KBM-7 (cell line): ENCODE measurements at regions not wholly inside any gene's neighbourhood (a gene's known extent, or its start where the extent isn't known, plus 50 kb on each side); places are given as distances from the start of the nearest gene placed in this dataset.
"Not testable (repeated sequence)": the region's sequence is repeated elsewhere in the genome, so short reads cannot be mapped to it uniquely, and the experiment has no call there.

Experiments used
- DNase-seq: peaks from one replicate; pipeline ENCODE4 v3.0.0-alpha.2; 2015
- in situ Hi-C: fragments of 300-500 bp; cut with MboI; formaldehyde crosslinking; loops from 2 replicates; pipeline ENCODE4 v1.14.3; 2020; ENCODE audit warnings: low sequenced_read_pairs, low pct_unique_long_range_greater_than_20kb, mixed read lengths

DNA sequence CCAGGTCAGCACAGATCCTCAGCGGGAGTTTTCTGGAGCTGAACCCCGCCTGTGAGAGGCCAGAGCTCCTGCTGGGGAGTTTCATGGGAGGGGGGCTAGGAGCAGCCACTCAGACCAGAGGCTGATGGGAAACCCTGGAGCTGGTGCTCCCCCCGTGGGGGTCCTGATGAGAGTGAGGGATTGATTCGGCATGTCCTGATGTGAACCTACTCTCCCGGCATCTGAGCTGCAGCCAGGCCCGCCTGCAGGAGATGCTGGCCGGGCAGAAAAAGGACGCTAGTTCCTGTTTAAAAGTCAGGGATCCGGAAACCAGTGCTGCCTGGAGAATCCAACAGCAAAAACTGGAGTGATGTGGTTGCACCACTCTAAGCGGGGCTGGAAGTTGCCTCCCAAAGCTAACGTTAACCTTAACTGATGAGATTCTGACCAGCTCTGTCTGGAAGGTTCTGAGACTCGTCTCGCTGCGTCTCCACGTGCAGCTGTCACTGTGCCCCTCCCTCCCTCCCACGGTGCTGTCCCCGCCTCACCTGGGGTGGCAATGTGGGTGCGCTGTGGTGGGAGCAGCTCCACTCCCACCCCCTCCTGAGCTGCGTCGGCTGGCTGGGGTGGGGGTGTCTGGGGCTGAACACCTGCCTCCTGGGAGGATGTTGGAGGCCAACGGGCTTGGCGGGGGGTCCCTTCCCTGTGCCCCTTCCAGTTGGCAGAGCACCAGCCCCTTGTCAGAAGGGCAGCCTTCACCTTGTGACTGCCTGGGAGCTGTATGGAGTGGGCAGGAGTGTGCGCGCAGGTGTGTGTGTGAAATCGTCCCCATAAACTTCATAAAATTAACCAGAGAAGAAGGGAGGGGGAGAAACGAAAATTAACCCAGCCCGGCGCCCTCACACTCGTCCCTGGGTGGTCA lies 96.0 kb upstream of the LRPAP1 start:
- DNase-seq, in situ Hi-C loops: not testable (repeated sequence)

DNA sequence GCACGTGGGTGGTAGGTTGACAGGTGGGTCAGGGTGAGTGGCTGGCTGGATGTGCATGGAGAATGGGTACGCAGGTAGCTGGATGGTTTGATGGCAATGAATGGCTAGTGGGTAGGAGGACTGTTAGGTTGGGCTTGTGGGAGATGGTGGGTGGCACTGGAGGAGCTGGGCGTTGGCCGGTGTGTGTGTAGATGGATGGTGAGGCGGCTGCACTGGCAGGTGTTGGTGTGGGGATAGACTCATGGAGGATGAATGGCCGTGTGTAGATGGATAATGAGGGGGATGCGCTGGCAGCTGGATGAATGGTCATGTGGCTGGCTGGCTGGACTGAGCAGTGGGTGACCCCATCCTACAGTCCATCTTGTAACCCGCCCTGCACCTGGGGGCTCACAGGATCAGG lies 95.2 kb upstream of the LRPAP1 start:
- DNase-seq, in situ Hi-C loops: not testable (repeated sequence)

DNA sequence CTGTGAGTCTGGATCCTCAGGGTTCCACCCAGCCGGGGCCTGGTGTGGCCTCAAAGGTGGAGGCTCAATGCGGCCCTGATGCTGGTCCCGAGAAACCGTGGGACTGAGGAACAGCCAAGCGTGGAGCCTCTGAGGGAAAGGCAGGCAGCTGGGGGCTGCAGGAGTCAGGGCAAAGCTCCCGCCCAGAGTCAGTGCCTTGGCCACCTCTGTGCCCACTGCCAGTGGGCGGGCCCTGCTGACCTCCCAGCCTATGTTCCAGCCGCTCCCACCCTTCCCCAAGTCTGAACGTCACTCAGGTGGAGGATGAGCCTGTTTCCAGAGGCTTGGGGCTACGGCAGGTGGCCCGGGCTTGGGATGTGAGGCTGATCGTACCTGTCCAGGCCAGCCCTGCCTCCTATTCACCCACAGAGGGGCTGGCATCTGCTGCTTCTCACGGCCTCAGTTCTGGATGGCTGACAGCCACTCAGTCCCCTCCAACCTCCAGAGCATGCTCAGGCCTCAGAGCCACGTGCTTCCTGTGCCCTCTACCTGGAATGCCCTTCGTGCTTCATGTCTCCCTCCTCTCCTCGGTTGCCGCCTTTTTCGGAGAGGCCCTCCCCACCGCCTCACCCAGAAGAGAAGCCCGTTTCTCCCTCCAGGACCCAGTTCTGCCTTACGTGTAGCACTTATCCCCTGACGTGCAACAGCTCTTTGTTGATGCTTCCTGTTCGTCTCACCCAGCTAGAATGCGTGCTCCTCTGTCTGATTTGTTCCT lies 94.1 kb upstream of the LRPAP1 start:
- in situ Hi-C loops, result not testable (repeated sequence)

DNA sequence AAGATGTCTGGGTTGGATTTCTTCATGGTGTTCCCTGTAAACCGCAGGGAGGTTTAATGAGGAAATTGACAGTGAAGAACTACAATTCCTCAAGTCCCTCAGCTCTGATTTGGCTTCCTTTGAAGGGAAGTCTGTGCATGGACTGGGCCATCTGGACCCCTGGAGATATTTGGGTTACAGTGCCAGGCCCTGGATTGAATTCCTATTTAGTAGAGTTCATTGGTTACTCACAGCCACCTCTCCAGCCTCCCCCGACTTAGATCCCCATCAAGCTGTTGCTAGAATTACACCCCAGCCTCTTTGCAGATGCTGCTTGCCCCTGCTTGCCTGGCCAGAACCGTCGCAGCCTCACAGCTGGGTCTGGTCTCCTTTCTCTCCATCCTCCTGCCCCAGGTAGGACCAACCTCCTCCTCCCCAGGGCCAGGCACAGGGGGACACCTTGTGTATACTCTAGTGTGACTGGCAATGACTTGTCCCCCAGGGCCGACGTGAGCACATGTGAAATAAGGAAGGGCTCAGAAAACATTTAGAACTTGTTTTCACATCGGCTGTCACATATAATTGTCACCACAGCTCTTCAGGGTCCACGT lies 93.2 kb upstream of the LRPAP1 start:
- DNase-seq, in situ Hi-C loops: not testable (repeated sequence)

More for the DNA sequence above, 94.1 kb upstream of the LRPAP1 start:
- not testable (repeated sequence) for DNase-seq

DNA sequence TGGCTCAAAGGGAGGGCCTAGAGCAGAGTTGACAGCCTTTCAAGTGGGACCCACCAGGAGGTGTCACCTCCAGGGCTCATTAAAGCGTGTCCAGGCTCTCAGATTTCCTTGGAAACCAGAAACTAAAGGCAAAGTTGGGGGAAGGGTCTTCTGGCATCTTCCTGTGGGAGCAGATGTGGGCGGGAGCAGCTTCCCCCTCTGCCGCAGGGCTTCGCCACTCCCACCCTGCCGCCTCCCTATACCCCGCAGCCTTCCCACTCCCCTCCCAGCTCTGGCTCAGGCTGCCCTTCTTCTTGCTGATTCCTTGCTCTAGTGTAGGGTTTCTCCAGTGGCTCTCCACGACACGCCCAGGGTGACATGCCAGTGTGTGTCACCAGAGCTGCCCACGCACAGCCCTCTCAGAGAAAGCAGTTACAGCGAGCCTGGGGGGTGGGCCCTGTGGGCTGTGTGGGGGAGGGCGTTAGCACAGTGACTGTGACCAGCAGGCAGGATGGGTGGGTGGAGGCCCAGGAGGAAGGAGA lies 91.6 kb upstream of the LRPAP1 start:
- in situ Hi-C loops, DNase-seq: not testable (repeated sequence)

DNA sequence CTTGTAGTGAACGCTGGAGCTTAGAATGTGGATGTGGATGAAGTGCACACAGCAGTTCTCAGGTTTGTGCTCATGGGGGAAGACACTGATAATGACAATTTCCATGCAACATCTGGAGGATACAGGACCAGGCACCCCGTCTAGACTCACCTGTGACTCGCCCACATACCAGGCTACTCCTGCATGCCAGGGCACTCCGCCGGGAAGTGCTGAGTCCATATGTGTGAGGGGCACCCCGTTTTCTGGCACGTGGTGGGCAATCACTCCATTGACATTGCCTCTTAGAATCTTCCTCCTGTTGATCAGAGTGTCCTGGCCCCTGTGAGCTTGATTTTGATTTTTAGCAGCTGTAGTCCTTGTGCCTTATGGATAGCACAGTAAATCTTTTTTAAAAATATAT lies 90.9 kb upstream of the LRPAP1 start:
- no peak for DNase-seq
- in situ Hi-C loops, result no loop called here

DNA sequence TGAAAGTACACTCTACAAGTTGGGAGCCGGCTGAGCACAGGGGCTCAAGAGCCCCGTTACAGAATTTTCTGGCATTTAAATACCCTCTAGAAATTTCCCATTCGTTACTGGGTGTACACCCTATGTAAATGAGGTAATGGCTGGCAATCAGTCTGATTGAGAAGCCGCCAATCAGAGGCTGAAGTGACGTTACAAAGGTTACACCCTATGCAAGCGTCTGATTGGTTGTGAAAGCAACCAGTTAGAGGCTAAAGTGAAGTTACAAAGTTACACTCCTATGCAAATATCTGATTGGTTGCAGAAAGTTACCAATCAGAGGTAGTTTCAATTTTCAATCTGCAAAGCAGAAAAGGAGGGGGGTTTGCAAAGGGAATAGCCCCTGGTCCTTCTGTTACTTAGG lies 88.1 kb upstream of the LRPAP1 start:
- in situ Hi-C loops, DNase-seq: not testable (repeated sequence)

DNA sequence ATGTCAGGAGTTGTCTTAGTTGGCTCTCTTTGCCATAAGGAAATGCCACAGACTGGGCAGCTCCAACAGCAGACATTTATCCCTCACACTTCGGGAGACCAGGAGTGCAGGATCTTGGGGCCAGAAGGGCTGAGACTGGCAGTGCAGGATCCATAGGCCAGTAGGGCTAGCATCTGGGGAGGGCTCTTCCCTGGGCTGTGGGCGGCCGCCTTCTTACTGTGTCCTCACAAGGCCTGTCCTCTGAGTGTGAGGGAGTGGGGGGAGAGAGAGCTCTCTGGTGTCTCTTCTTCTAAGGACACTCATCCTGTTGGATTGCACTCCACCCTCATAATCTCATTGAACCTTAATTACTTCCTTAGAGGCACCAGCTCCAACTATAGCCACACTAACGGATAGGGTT lies 87.5 kb upstream of the LRPAP1 start:
- DNase-seq, in situ Hi-C loops: not testable (repeated sequence)

DNA sequence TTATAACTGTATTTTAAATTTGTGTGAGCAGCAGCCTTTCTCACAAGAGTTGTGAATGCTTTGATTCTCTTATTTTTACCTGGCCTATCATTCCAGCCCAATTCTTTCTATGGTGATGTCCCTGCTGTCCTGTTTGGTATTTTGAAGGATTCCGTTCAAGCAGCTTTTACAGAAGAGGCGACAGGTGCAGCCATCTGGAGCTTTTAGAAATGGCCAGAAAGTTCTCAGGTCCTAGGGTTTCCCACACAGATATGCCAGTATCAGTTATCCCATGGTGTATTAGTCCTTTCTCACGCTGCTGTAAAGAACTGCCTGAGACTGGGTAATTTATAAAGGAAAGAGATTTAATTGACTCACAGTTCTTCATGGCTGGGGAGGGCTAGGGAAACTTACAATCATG lies 86.1 kb upstream of the LRPAP1 start:
- DNase-seq, in situ Hi-C loops: not testable (repeated sequence)

DNA sequence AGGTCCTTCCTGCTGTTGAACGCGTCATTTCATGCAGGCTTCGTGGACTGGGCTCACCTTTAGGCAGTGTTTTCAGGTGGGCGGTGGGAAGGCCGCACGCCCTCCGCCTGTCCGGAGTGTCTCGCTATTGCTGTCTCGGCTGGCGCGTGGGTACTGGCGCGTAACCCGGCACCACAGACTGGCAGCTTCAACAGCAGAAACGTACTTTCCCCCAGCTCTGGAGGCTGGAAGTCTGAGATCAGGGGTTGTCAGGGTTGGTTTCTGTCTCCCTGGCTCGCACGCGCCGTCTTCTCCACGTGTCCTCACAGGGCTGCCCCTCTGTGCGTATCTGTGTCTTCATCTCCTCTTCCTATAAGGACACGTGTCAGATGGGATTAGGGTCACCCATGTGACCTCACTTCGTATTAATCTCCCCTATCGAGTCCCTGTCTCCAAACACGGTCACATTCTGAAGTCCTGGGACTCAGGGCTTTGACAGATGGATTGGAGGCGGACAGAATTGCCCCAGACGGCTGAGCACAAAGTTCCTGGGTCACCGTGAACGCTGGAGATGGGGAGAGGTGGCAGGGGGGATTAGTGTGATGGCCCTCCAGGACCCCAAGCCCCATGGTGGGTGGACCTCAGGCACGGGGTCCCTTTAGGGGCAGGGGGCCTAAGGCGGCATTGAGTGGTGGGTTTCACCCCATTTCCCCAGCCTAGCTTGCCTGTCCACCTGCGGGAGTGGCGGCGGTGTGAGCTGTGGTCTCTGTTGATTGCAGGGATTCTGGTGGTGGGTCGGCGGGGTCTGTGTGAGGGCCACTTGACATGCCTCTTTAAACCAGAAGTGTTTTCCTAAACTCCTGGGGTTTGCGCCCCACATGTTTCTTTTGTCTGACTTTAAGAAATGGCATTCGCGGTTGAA lies 83.4 kb upstream of the LRPAP1 start:
- in situ Hi-C loops, result no loop called here

DNA sequence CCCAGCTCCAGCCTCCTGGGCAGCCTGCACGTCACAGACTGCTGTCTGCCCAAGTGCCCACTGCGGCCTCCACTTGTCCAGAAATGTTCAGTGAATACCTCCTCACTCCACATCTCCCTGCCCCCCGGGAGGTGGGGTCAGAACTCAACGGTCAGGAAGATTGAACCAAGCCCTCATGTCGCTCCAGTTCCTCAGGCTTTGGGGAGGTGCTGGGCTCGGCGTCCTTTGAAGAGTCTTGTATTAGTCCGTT lies 82.4 kb upstream of the LRPAP1 start:
- DNase-seq, result no peak
- in situ Hi-C loops, result no loop called here

More for the DNA sequence above, 83.4 kb upstream of the LRPAP1 start:
- no peak for DNase-seq

DNA sequence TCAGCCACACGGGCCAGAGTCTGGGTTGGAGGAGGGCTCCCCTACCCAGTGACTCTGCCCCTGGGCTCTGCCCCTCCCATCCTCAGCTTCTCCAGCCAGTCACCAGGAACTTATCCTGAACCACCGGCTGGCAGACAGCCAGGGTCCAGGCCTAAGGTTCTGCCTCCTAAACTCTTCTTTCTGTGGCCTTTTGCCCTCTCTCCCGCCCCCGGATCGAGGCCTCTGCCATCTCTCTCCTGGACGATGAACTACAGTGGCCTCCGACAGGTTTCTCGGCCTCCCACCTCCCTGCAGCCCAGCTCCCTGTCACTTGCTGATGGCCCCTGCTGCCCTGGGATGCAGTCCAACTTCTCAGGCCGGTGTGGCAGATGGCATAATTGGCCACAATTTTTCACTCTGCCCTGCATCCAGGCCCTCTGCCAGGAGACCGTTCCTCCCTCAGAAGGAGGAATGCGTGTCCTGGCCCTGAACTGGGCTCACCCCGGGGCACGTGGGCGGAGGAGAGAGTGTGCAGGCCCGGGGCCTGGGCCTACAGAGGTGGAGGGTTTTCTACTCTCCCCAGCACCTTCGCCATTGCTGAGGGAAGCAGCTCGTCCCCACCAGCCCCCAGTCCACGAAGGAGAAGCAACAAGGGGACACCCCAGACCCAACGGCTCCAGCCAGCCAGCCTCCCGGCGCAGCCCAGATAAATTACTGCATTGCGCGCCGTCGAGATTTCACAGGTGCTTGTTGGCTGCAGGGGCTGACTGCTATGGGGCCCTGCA lies 81.9 kb upstream of the LRPAP1 start:
- in situ Hi-C loops, result no loop called here
- no peak for DNase-seq

DNA sequence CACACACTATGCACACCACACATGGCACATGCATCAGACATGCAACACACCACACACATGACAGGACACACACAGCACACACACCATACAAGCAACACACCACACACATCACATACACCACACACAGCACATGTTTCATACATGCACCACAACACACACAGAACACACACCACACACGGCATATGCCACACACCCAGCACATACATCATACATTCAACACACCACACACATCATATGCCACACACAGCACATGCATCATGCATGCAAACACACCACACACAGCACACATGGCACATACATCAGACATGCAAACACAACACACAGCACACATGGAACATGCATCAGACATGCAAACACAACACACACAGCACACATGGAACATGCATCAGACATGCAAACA lies 80.7 kb upstream of the LRPAP1 start:
- in situ Hi-C loops, result no loop called here

DNA sequence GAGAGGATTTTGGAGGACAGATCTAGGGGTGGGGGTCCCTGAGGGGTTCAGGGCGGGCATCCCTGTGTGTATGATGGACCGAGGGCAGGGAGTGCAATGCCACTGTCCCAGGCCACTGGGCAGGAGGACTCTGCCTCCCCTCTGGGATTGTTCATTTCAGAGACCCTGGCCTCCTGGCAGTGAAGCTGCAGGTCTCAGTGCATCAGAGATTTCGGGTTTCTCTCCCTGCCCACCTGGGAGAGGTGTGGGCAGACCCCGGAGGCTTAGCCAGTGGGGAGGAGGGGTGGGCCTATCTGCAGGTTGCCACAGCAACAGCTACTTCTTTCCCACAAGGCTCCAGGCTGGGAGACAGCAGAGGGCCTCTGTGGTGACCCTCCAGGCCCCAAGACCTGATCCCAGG lies 80.1 kb upstream of the LRPAP1 start:
- in situ Hi-C loops, result no loop called here
- DNase-seq, result no peak

More for the DNA sequence above, 80.7 kb upstream of the LRPAP1 start:
- no peak for DNase-seq

DNA sequence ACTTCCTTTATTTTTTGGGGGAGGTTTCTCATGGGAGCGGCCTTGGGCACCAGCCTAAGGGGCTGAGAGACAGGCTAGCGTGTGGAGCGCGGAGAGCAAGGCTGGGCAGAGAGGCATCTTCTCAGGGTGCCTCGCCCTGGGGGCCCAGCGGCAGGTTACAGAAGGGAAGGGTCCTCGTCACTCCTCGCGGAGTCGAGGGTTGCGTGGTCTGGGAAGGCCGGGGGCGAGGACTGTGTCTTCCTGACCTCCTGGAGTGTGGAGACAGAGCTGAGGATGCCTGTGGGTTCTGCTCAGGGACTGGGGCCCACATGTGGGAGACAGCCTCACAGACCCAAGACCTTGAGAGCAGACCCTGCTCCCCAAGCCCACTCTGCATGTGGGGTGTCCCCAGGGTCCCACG lies 79.6 kb upstream of the LRPAP1 start:
- DNase-seq, result no peak
- in situ Hi-C loops, result no loop called here

DNA sequence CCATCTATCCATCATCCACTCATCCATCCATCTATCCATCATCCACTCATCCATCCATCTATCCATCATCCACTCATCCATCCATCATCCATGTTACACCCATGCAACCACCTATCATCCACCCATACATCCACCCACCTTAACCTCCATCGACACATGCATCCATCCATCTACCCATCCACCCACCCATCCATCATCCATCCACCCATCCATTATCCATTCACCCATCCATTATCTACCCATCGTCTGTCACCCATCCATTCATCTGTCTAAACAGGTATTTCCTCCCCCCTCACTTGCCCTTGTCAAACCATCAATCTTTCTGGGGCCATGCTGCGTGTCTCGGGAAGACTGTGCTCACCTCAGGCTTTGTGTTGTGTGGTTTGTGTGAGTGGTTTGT lies 78.6 kb upstream of the LRPAP1 start:
- DNase-seq, in situ Hi-C loops: not testable (repeated sequence)

DNA sequence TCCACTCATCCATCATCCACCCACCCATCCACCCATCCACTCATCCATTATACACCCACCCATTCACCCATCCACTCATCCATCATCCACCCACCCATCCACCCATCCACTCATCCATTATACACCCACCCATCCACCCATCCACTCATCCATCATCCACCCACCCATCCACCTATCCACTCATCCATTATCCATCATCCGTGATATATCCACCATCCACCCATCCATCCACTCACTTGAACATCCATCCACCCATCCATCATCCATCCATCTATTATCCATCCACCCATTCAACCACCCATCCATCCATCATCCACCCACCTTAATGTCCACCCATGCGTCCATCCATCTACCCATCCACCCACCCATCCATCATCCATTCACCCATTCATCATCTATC lies 77.7 kb upstream of the LRPAP1 start:
- in situ Hi-C loops, DNase-seq: not testable (repeated sequence)
